ENCODE measurements at regions not wholly inside any gene's neighbourhood (a gene's known extent, or its start where the extent isn't known, plus 50 kb on each side); places are given as distances from the start of the nearest gene placed in this dataset.
"Not testable (repeated sequence)": the region's sequence is repeated elsewhere in the genome, so short reads cannot be mapped to it uniquely, and the experiment has no call there.

- intact Hi-C loops (cut with DNase I); H3K36me3 ChIP-seq (ENCODE audit: control insufficient read depth in 1 of 2, insufficient read depth in 2 of 2, low read length in 1 of 2); ATAC-seq (ENCODE audit: low FRiP score); DNase-seq; H3K27ac ChIP-seq (ENCODE audit: low read depth in 1 of 2, low read length in 2 of 2); H3K27me3 ChIP-seq (ENCODE audit: control insufficient read depth in 1 of 2, insufficient read depth in 2 of 2, low read length in 1 of 2); H3K4me1 ChIP-seq (ENCODE audit: control insufficient read depth in 1 of 2, insufficient read depth in 2 of 2, low read length in 2 of 2); H3K4me3 ChIP-seq (ENCODE audit: low read length in 2 of 2); H3K9me3 ChIP-seq (ENCODE audit: control insufficient read depth, low read length): not testable (repeated sequence)
- 69 to 79% methylated on average over 1 to 2 of the region's 2 CpGs for WGBS, 2 donors
Measured at GRCh38 chr13:52324831-52325230, 81.1 kb downstream of the THSD1 start.

GRCh38 chr13:52319876-52320275 lies 86.1 kb downstream of the THSD1 start:
- no peaks in the 10 kb centered on the region for H3K36me3 ChIP-seq (ENCODE audit: control insufficient read depth in 1 of 2, insufficient read depth in 2 of 2, low read length in 1 of 2)
- DNase-seq, result no peak
- no peaks in the 10 kb centered on the region for H3K9me3 ChIP-seq (ENCODE audit: control insufficient read depth, low read length)
- no peak for ATAC-seq (ENCODE audit: low FRiP score)
- no peak overlapping the region for H3K4me3 ChIP-seq (ENCODE audit: low read length in 2 of 2)
- WGBS, 2 donors, result 67 to 71% methylated on average over 2 of the region's 2 CpGs
- H3K27me3 ChIP-seq (ENCODE audit: control insufficient read depth in 1 of 2, insufficient read depth in 2 of 2, low read length in 1 of 2), result peaks cover 0 to 1% of the 10 kb centered on the region in 2 donors
- H3K4me1 ChIP-seq (ENCODE audit: control insufficient read depth in 1 of 2, insufficient read depth in 2 of 2, low read length in 2 of 2), result no peaks in the 10 kb centered on the region
- H3K27ac ChIP-seq (ENCODE audit: low read depth in 1 of 2, low read length in 2 of 2), result no peak overlapping the region
- intact Hi-C loops (cut with DNase I), result no loop called here

GRCh38 chr13:52309833-52310232 lies 96.1 kb downstream of the THSD1 start:
- H3K27ac ChIP-seq (ENCODE audit: low read depth in 1 of 2, low read length in 2 of 2); DNase-seq; intact Hi-C loops (cut with DNase I); H3K36me3 ChIP-seq (ENCODE audit: control insufficient read depth in 1 of 2, insufficient read depth in 2 of 2, low read length in 1 of 2); H3K4me1 ChIP-seq (ENCODE audit: control insufficient read depth in 1 of 2, insufficient read depth in 2 of 2, low read length in 2 of 2); ATAC-seq (ENCODE audit: low FRiP score); H3K4me3 ChIP-seq (ENCODE audit: low read length in 2 of 2); H3K9me3 ChIP-seq (ENCODE audit: control insufficient read depth, low read length); H3K27me3 ChIP-seq (ENCODE audit: control insufficient read depth in 1 of 2, insufficient read depth in 2 of 2, low read length in 1 of 2): not testable (repeated sequence)
- 44 to 56% methylated on average over 6 of the region's 6 CpGs for WGBS, 2 donors

GRCh38 chr13:52306336-52306735 lies 99.6 kb downstream of the THSD1 start:
- intact Hi-C loops (cut with DNase I); H3K4me1 ChIP-seq (ENCODE audit: control insufficient read depth in 1 of 2, insufficient read depth in 2 of 2, low read length in 2 of 2); H3K9me3 ChIP-seq (ENCODE audit: control insufficient read depth, low read length); DNase-seq; ATAC-seq (ENCODE audit: low FRiP score); H3K27me3 ChIP-seq (ENCODE audit: control insufficient read depth in 1 of 2, insufficient read depth in 2 of 2, low read length in 1 of 2); H3K27ac ChIP-seq (ENCODE audit: low read depth in 1 of 2, low read length in 2 of 2); H3K36me3 ChIP-seq (ENCODE audit: control insufficient read depth in 1 of 2, insufficient read depth in 2 of 2, low read length in 1 of 2); H3K4me3 ChIP-seq (ENCODE audit: low read length in 2 of 2): not testable (repeated sequence)
- WGBS, 2 donors, result no CpG with 5 or more reads among the region's 1 CpG

GRCh38 chr13:52303098-52303497 lies 102.9 kb downstream of the THSD1 start:
- intact Hi-C loops (cut with DNase I); DNase-seq; H3K9me3 ChIP-seq (ENCODE audit: control insufficient read depth, low read length): not testable (repeated sequence)

GRCh38 chr13:52302688-52303087 lies 103.3 kb downstream of the THSD1 start:
- DNase-seq; H3K27me3 ChIP-seq (ENCODE audit: control insufficient read depth in 1 of 2, insufficient read depth in 2 of 2, low read length in 1 of 2); H3K27ac ChIP-seq (ENCODE audit: low read depth in 1 of 2, low read length in 2 of 2); H3K4me1 ChIP-seq (ENCODE audit: control insufficient read depth in 1 of 2, insufficient read depth in 2 of 2, low read length in 2 of 2); H3K9me3 ChIP-seq (ENCODE audit: control insufficient read depth, low read length); H3K36me3 ChIP-seq (ENCODE audit: control insufficient read depth in 1 of 2, insufficient read depth in 2 of 2, low read length in 1 of 2); H3K4me3 ChIP-seq (ENCODE audit: low read length in 2 of 2); ATAC-seq (ENCODE audit: low FRiP score); intact Hi-C loops (cut with DNase I): not testable (repeated sequence)
- 78% methylated on average over 2 of the region's 6 CpGs; no CpG with 5 or more reads in 1 of the 2 donors for WGBS, 2 donors

More at GRCh38 chr13:52303098-52303497, 102.9 kb downstream of the THSD1 start:
- not testable (repeated sequence) for H3K27ac ChIP-seq (ENCODE audit: low read depth in 1 of 2, low read length in 2 of 2); H3K36me3 ChIP-seq (ENCODE audit: control insufficient read depth in 1 of 2, insufficient read depth in 2 of 2, low read length in 1 of 2); H3K27me3 ChIP-seq (ENCODE audit: control insufficient read depth in 1 of 2, insufficient read depth in 2 of 2, low read length in 1 of 2); H3K4me3 ChIP-seq (ENCODE audit: low read length in 2 of 2); H3K4me1 ChIP-seq (ENCODE audit: control insufficient read depth in 1 of 2, insufficient read depth in 2 of 2, low read length in 2 of 2); ATAC-seq (ENCODE audit: low FRiP score)
- whole genome bisulfite sequencing, 2 donors, result 88 to 91% methylated on average over 1 of the region's 1 CpG

GRCh38 chr13:52301810-52302400 lies 104.1 kb downstream of the THSD1 start:
- H3K4me3 ChIP-seq (ENCODE audit: low read length in 2 of 2); H3K27ac ChIP-seq (ENCODE audit: low read depth in 1 of 2, low read length in 2 of 2); H3K36me3 ChIP-seq (ENCODE audit: control insufficient read depth in 1 of 2, insufficient read depth in 2 of 2, low read length in 1 of 2); intact Hi-C loops (cut with DNase I); H3K9me3 ChIP-seq (ENCODE audit: control insufficient read depth, low read length); H3K4me1 ChIP-seq (ENCODE audit: control insufficient read depth in 1 of 2, insufficient read depth in 2 of 2, low read length in 2 of 2); ATAC-seq (ENCODE audit: low FRiP score); H3K27me3 ChIP-seq (ENCODE audit: control insufficient read depth in 1 of 2, insufficient read depth in 2 of 2, low read length in 1 of 2); DNase-seq: not testable (repeated sequence)
- WGBS, 2 donors, result 29 to 63% methylated on average over 2 to 4 of the region's 4 CpGs

GRCh38 chr13:52298079-52298661 lies 107.8 kb downstream of the THSD1 start:
- H3K27me3 ChIP-seq (ENCODE audit: control insufficient read depth in 1 of 2, insufficient read depth in 2 of 2, low read length in 1 of 2); DNase-seq; H3K4me1 ChIP-seq (ENCODE audit: control insufficient read depth in 1 of 2, insufficient read depth in 2 of 2, low read length in 2 of 2); intact Hi-C loops (cut with DNase I); H3K9me3 ChIP-seq (ENCODE audit: control insufficient read depth, low read length); ATAC-seq (ENCODE audit: low FRiP score); H3K27ac ChIP-seq (ENCODE audit: low read depth in 1 of 2, low read length in 2 of 2); H3K4me3 ChIP-seq (ENCODE audit: low read length in 2 of 2); H3K36me3 ChIP-seq (ENCODE audit: control insufficient read depth in 1 of 2, insufficient read depth in 2 of 2, low read length in 1 of 2): not testable (repeated sequence)
- 62 to 65% methylated on average over 5 of the region's 5 CpGs for WGBS, 2 donors

GRCh38 chr13:52288891-52289290 lies 117.1 kb downstream of the THSD1 start:
- ATAC-seq (ENCODE audit: low FRiP score); H3K4me1 ChIP-seq (ENCODE audit: control insufficient read depth in 1 of 2, insufficient read depth in 2 of 2, low read length in 2 of 2); H3K27ac ChIP-seq (ENCODE audit: low read depth in 1 of 2, low read length in 2 of 2); H3K9me3 ChIP-seq (ENCODE audit: control insufficient read depth, low read length); H3K27me3 ChIP-seq (ENCODE audit: control insufficient read depth in 1 of 2, insufficient read depth in 2 of 2, low read length in 1 of 2); intact Hi-C loops (cut with DNase I); H3K36me3 ChIP-seq (ENCODE audit: control insufficient read depth in 1 of 2, insufficient read depth in 2 of 2, low read length in 1 of 2); DNase-seq; H3K4me3 ChIP-seq (ENCODE audit: low read length in 2 of 2): not testable (repeated sequence)
- WGBS, 2 donors, result 84 to 100% methylated on average over 1 to 2 of the region's 6 CpGs
